H1 (cell line): ENCODE measurements at regions not wholly inside any gene's neighbourhood (a gene's known extent, or its start where the extent isn't known, plus 50 kb on each side); places are given as distances from the start of the nearest gene placed in this dataset.
A peak's percentile ranks its signal among the peaks of the same experiment; 100 is the strongest.

Source experiments
- CTCF ChIA-PET: fragments of 300-600 bp; sonication (Branson Sonifier 250); formaldehyde crosslinking; loops from one replicate; lab custom pipeline; 2021; ENCODE audit not compliant: partially characterized antibody; lab: Charles Lee
- POLR2A ChIA-PET: fragments of 300-600 bp; sonication (Branson Sonifier 250); formaldehyde crosslinking; loops from one replicate; lab custom pipeline; 2021; ENCODE audit warnings: inconsistent platforms; ENCODE audit not compliant: partially characterized antibody; lab: Charles Lee
- DNase-seq, 2 experiments: peaks; one replicate each; pipeline versions ENCODE4 v3.0.0 to v3.0.0-alpha.2; 2010 to 2022; ENCODE audit warnings: low spot score in 2 of 2, low read depth in 1 of 2, mixed read lengths in 1 of 2
- FAIRE-seq: peaks from 2 replicates; lab custom pipeline; 2011; peaks lifted over from hg19 to GRCh38; lab: Jason Lieb, UNC
- H2AFZ ChIP-seq: 2 replicates; pipeline ENCODE4 v1.8.1; 2012; ENCODE audit warnings: low read length, inconsistent platforms
- H2AK5ac ChIP-seq: 2 replicates; pipeline ENCODE4 v1.6.1; 2013; ENCODE audit warnings: low read depth, low read length
- H2BK120ac ChIP-seq: replicated peaks from 2 replicates; pipeline ENCODE3; 2013; ENCODE audit warnings: low read depth, low read length, inconsistent platforms
- H2BK12ac ChIP-seq: 2 replicates; pipeline ENCODE4 v1.6.1; 2013; ENCODE audit warnings: low read depth, low read length
- H2BK15ac ChIP-seq: 2 replicates; pipeline ENCODE4 v1.6.1; 2013; ENCODE audit warnings: low read length
- H2BK20ac ChIP-seq: 2 replicates; pipeline ENCODE4 v1.6.1; 2013; ENCODE audit warnings: low read length
- H2BK5ac ChIP-seq: 2 replicates; pipeline ENCODE4 v1.6.1; 2013; ENCODE audit warnings: low read depth, low read length
- H3K14ac ChIP-seq: 2 replicates; pipeline ENCODE4 v1.6.1; 2013; ENCODE audit warnings: inconsistent platforms; ENCODE audit not compliant: insufficient read length
- H3K18ac ChIP-seq: 2 replicates; pipeline ENCODE4 v1.6.1; 2013; ENCODE audit warnings: low read length; ENCODE audit errors: extremely low read depth
- H3K23ac ChIP-seq: 2 replicates; pipeline ENCODE4 v1.6.1; 2013; ENCODE audit warnings: inconsistent platforms; ENCODE audit not compliant: insufficient read length
- H3K23me2 ChIP-seq: 2 replicates; pipeline ENCODE4 v1.6.1; 2013; ENCODE audit warnings: low read depth, low read length
- H3K27ac ChIP-seq: 2 replicates; pipeline ENCODE4 v1.6.1; 2011; ENCODE audit warnings: low read depth, low read length, inconsistent platforms
- H3K27me3 ChIP-seq, 4 experiments: replicated peaks in 1 of 4; 1 replicate in 1 of 4; 2 replicates in 3 of 4; pipeline versions ENCODE4 v1.6.1 to v1.8.1; 2011 to 2013; ENCODE audit warnings: low read length in 3 of 4, mild to moderate bottlenecking in 3 of 4, inconsistent platforms in 2 of 4, mixed read lengths in 2 of 4, moderate library complexity in 1 of 4; ENCODE audit not compliant: control insufficient read depth in 3 of 4, insufficient read depth in 3 of 4; ENCODE audit errors: extremely low read depth in 1 of 4
- H3K36me3 ChIP-seq, 4 experiments: 2 replicates each; pipeline versions ENCODE4 v1.6.1 to v1.8.1; 2011 to 2013; ENCODE audit warnings: mild to moderate bottlenecking in 4 of 4, low read length in 3 of 4, moderate library complexity in 2 of 4, control low read depth in 1 of 4, inconsistent platforms in 1 of 4; ENCODE audit not compliant: insufficient read depth in 4 of 4, control insufficient read depth in 2 of 4
- H3K4ac ChIP-seq: replicated peaks from 2 replicates; pipeline ENCODE3; 2013; ENCODE audit warnings: low read length, low read depth, mixed read lengths, inconsistent platforms; ENCODE audit not compliant: insufficient read length
- H3K4me1 ChIP-seq, 4 experiments: replicated peaks in 1 of 4; 1 replicate in 1 of 4; 2 replicates in 3 of 4; pipeline versions ENCODE4 v1.6.1 to v1.8.1; 2011 to 2013; ENCODE audit warnings: low read length in 3 of 4, inconsistent platforms in 2 of 4, mixed read lengths in 1 of 4; ENCODE audit not compliant: insufficient read depth in 4 of 4, control insufficient read depth in 3 of 4
- H3K4me2 ChIP-seq, 2 experiments: 2 replicates each; pipeline versions ENCODE4 v1.6.1 to v1.8.1; 2011 to 2013; ENCODE audit warnings: low read depth in 2 of 2, low read length in 2 of 2, control low read depth in 1 of 2, inconsistent platforms in 1 of 2, mild to moderate bottlenecking in 1 of 2; ENCODE audit not compliant: insufficient read depth in 1 of 2
- H3K4me3 ChIP-seq, 4 experiments: fragments of 200-600, 300-600 bp in 1 of 4; sonication (generic), shearing (Covaris generic), sonication (Bioruptor Twin) in 1 of 4; 2 replicates each; pipeline versions ENCODE4 v1.5.1 to v1.8.1; 2011 to 2016; ENCODE audit warnings: low read length in 4 of 4, low read depth in 3 of 4, control low read depth in 2 of 4, inconsistent platforms in 2 of 4, mild to moderate bottlenecking in 2 of 4, mixed read lengths in 1 of 4, moderate library complexity in 1 of 4; ENCODE audit not compliant: insufficient read depth in 2 of 4; ENCODE audit errors: extremely low read depth in 1 of 4
- H3K56ac ChIP-seq: replicated peaks from 2 replicates; pipeline ENCODE3; 2013; ENCODE audit warnings: low read depth, mild to moderate bottlenecking, mixed read lengths, low read length, inconsistent platforms; ENCODE audit not compliant: insufficient read length
- H3K79me1 ChIP-seq: 2 replicates; pipeline ENCODE4 v1.6.1; 2013; ENCODE audit warnings: low read depth, low read length, control low read depth
- H3K79me2 ChIP-seq, 2 experiments: 2 replicates each; pipeline versions ENCODE4 v1.6.1 to v1.8.1; 2012 to 2013; ENCODE audit warnings: low read length in 2 of 2, mild to moderate bottlenecking in 2 of 2, inconsistent platforms in 1 of 2; ENCODE audit not compliant: insufficient read depth in 2 of 2, control insufficient read depth in 1 of 2
- H3K9ac ChIP-seq, 4 experiments: replicated peaks in 1 of 4; 1 replicate in 1 of 4; 2 replicates in 3 of 4; pipeline versions ENCODE4 v1.6.1 to v1.8.1; 2011 to 2013; ENCODE audit warnings: low read depth in 3 of 4, low read length in 3 of 4, control low read depth in 2 of 4, mild to moderate bottlenecking in 2 of 4, moderate library complexity in 2 of 4, inconsistent platforms in 1 of 4; ENCODE audit errors: extremely low read depth in 1 of 4
- H3K9me3 ChIP-seq, 2 experiments: 2 replicates each; pipeline versions ENCODE4 v1.6.1 to v1.8.1; 2012 to 2013; ENCODE audit warnings: mild to moderate bottlenecking in 2 of 2, moderate library complexity in 2 of 2, control low read depth in 1 of 2, inconsistent platforms in 1 of 2, low read depth in 1 of 2, low read length in 1 of 2, mixed read lengths in 1 of 2; ENCODE audit not compliant: insufficient read depth in 2 of 2
- H4K20me1 ChIP-seq, 2 experiments: replicated peaks in 1 of 2; 2 replicates each; pipeline versions ENCODE3 to v1.8.1; 2011 to 2013; ENCODE audit warnings: inconsistent platforms in 2 of 2, low read length in 2 of 2, mild to moderate bottlenecking in 1 of 2; ENCODE audit not compliant: insufficient read depth in 2 of 2, control insufficient read depth in 1 of 2
- H4K5ac ChIP-seq: 2 replicates; pipeline ENCODE4 v1.6.1; 2013; ENCODE audit warnings: low read length, low read depth, mixed read lengths, inconsistent platforms; ENCODE audit not compliant: insufficient read length
- H4K8ac ChIP-seq: 2 replicates; pipeline ENCODE4 v1.8.0; 2013; ENCODE audit warnings: mild to moderate bottlenecking, moderate library complexity, low read length, inconsistent platforms; ENCODE audit not compliant: insufficient read depth; ENCODE audit errors: extremely low read depth
- H4K91ac ChIP-seq: replicated peaks from 2 replicates; pipeline ENCODE3; 2013; ENCODE audit warnings: low read length, mixed read lengths, inconsistent platforms; ENCODE audit not compliant: insufficient read length
- FOSL1 ChIP-seq: IDR thresholded peaks from 2 replicates; pipeline ENCODE4 v1.6.1; 2011; ENCODE audit warnings: mild to moderate bottlenecking, low read depth, low read length, moderate library complexity; ENCODE audit not compliant: insufficient read depth
- RAD21 ChIP-seq, 2 experiments: IDR thresholded peaks in 1 of 2; conservative IDR thresholded peaks in 1 of 2; 2 replicates each; pipeline ENCODE4 v1.6.1; 2011; ENCODE audit warnings: low read depth in 2 of 2, low read length in 2 of 2, improper control_type of control experiment in 1 of 2, inconsistent platforms in 1 of 2, mild to moderate bottlenecking in 1 of 2, moderate library complexity in 1 of 2
- WGBS, 2 experiments: shearing (Covaris generic) in 1 of 2; methylation state at CpG; one replicate each; pipeline versions ENCODE4 v1.1.6 to v1.1.7; 2013 to 2015; ENCODE audit warnings: low lambda C conversion rate in 2 of 2, mixed read lengths in 2 of 2, inconsistent platforms in 1 of 2, low coverage in 1 of 2, missing lambda C conversion rate in 1 of 2; ENCODE audit not compliant: insufficient replicate concordance in 2 of 2, insufficient coverage in 1 of 2, insufficient read length in 1 of 2; ENCODE audit errors: extremely low coverage in 1 of 2, missing lambda C conversion rate in 1 of 2; 5-methylcytosine and 5-hydroxymethylcytosine counted together

GRCh38 chr1:94698759-94699502 lies 121.2 kb upstream of the SLC44A3 start:
- Histone ChIP-seq H4K20me1 (no peaks in the 10 kb centered on the region), H3K9me3 (no peaks in the 10 kb centered on the region), H3K18ac (no peak overlapping the region), H3K79me1 (no peaks in the 10 kb centered on the region), H3K14ac (no peak overlapping the region), H3K4me3 (no peak overlapping the region), H3K27me3 (no peaks in the 10 kb centered on the region), H3K4ac (no peak overlapping the region), H2BK5ac (no peak overlapping the region), H2BK15ac (no peak overlapping the region), H3K23ac (no peak overlapping the region), H3K36me3 (no peaks in the 10 kb centered on the region), H2BK20ac (no peak overlapping the region), H2BK12ac (no peak overlapping the region), H4K5ac (no peak overlapping the region), H2AFZ (no peak overlapping the region), H3K23me2 (no peaks in the 10 kb centered on the region), H3K9ac (no peak overlapping the region), H3K27ac (no peak overlapping the region), H3K4me1 (peaks cover 0 to 3% (median 2%) of the 10 kb centered on the region in 4 experiments; a peak in 2 of 7 replicates), H4K91ac (no peak overlapping the region), H2BK120ac (no peak overlapping the region), H3K4me2 (no peak overlapping the region), H2AK5ac (no peak overlapping the region), H3K56ac (no peak overlapping the region), H3K79me2 (no peaks in the 10 kb centered on the region), H4K8ac (no peak overlapping the region)
- WGBS, 2 experiments: 56% methylated on average over 3 of the region's 3 CpGs; no CpG with 5 or more reads in 1 of the 2 experiments
- no peak for DNase-seq
- POLR2A ChIA-PET: interaction anchor here (0.8 to 1.0 kb wide), 2 partner anchors 10 to 15 kb away, joined by 3 read pairs; no protein-coding TSS in a partner anchor
- TF ChIP-seq RAD21 (IDR thresholded peaks at IDR 0.05 in 1 of 2, conservative IDR thresholded peaks at IDR 0.05 in 1 of 2; ENCODE audit: low read depth in 2 of 2, low read length in 2 of 2) (peak in 1 of 2 experiments; percentile 3; a peak in 1 of 4 replicates), FOSL1 (no peak)
- CTCF ChIA-PET: interaction anchor here (0.6 to 3.0 kb wide), 18 partner anchors 10 to 157 kb away, joined by 3 to 13 read pairs (median 3); partner anchors contain the start of gene F3
- FAIRE-seq: no peak
